ENCODE measurements at regions not wholly inside any gene's neighbourhood (a gene's known extent, or its start where the extent isn't known, plus 50 kb on each side); places are given as distances from the start of the nearest gene placed in this dataset.

GRCh38 chr6:78502386-78502887 is 364.9 kb upstream of the IRAK1BP1 start:
- no peaks in the 10 kb centered on the region for H3K4me1 Mint-ChIP-seq
- Histone ChIP-seq H3K36me3 (ENCODE audit: insufficient read depth, low read length) (no peaks in the 10 kb centered on the region), H3K4me3 (ENCODE audit: low read length) (no peak overlapping the region), H3K27ac (ENCODE audit: low read depth, low read length) (no peak overlapping the region), H3K27me3 (ENCODE audit: insufficient read depth, low read length, poor library complexity, severe bottlenecking) (no peaks in the 10 kb centered on the region), H3K9me3 (ENCODE audit: low read length) (no peaks in the 10 kb centered on the region), H3K4me1 (ENCODE audit: insufficient read depth, low read length) (no peaks in the 10 kb centered on the region)
- ChIA-PET CTCF (no interaction called here), POLR2A (no interaction called here)
- DNase-seq: no peak
- no peak overlapping the region for H3K4me3 Mint-ChIP-seq
- H3K27me3 Mint-ChIP-seq: peaks cover 0 to 3% of the 10 kb centered on the region in 2 donors
- H3K36me3 Mint-ChIP-seq: no peaks in the 10 kb centered on the region
- H3K9me3 Mint-ChIP-seq: peaks cover 2 to 11% (median 7%) of the 10 kb centered on the region in 5 donors
- no peak overlapping the region for H3K27ac Mint-ChIP-seq

GRCh38 chr6:78505178-78505577 is 362.2 kb upstream of the IRAK1BP1 start:
- Mint-ChIP-seq H3K27ac (no peak overlapping the region), H3K9me3 (peaks cover 2 to 16% (median 5%) of the 10 kb centered on the region in 5 donors), H3K36me3 (no peaks in the 10 kb centered on the region), H3K4me1 (no peaks in the 10 kb centered on the region), H3K27me3 (peaks cover 0 to 3% of the 10 kb centered on the region in 2 donors), H3K4me3 (no peak overlapping the region)
- H3K9me3 ChIP-seq (ENCODE audit: low read length): no peaks in the 10 kb centered on the region
- CTCF ChIA-PET: no interaction called here
- DNase-seq: no peak
- POLR2A ChIA-PET: no interaction called here
- no peaks in the 10 kb centered on the region for H3K27me3 ChIP-seq (ENCODE audit: insufficient read depth, low read length, poor library complexity, severe bottlenecking)
- no peaks in the 10 kb centered on the region for H3K36me3 ChIP-seq (ENCODE audit: insufficient read depth, low read length)
- no peak overlapping the region for H3K27ac ChIP-seq (ENCODE audit: low read depth, low read length)
- no peaks in the 10 kb centered on the region for H3K4me1 ChIP-seq (ENCODE audit: insufficient read depth, low read length)
- no peak overlapping the region for H3K4me3 ChIP-seq (ENCODE audit: low read length)

- Mint-ChIP-seq H3K27ac (no peak overlapping the region), H3K36me3 (no peaks in the 10 kb centered on the region), H3K4me3 (no peak overlapping the region), H3K27me3 (no peaks in the 10 kb centered on the region), H3K4me1 (no peaks in the 10 kb centered on the region), H3K9me3 (peaks cover 0 to 19% (median 5%) of the 10 kb centered on the region in 5 donors)
- Histone ChIP-seq H3K27me3 (ENCODE audit: insufficient read depth, low read length, poor library complexity, severe bottlenecking) (no peaks in the 10 kb centered on the region), H3K9me3 (ENCODE audit: low read length) (no peaks in the 10 kb centered on the region), H3K27ac (ENCODE audit: low read depth, low read length) (no peak overlapping the region), H3K4me1 (ENCODE audit: insufficient read depth, low read length) (no peaks in the 10 kb centered on the region), H3K36me3 (ENCODE audit: insufficient read depth, low read length) (no peaks in the 10 kb centered on the region), H3K4me3 (ENCODE audit: low read length) (no peak overlapping the region)
- ChIA-PET POLR2A (no interaction called here), CTCF (no interaction called here)
- no peak for DNase-seq
These were observed 356.3 kb upstream of the IRAK1BP1 start for GRCh38 chr6:78511009-78511408.

GRCh38 chr6:78513856-78514255 is 353.5 kb upstream of the IRAK1BP1 start:
- no peak overlapping the region for H3K4me3 Mint-ChIP-seq
- no peak for DNase-seq

GRCh38 chr6:78515271-78515670 is 352.1 kb upstream of the IRAK1BP1 start:
- no peaks in the 10 kb centered on the region for H3K4me1 Mint-ChIP-seq
- H3K27ac Mint-ChIP-seq: no peak overlapping the region
- H3K4me3 ChIP-seq (ENCODE audit: low read length): no peak overlapping the region
- ChIA-PET POLR2A (no interaction called here), CTCF (no interaction called here)
- H3K36me3 ChIP-seq (ENCODE audit: insufficient read depth, low read length): no peaks in the 10 kb centered on the region
- H3K9me3 ChIP-seq (ENCODE audit: low read length): no peaks in the 10 kb centered on the region
- H3K4me3 Mint-ChIP-seq: no peak overlapping the region
- no peaks in the 10 kb centered on the region for H3K36me3 Mint-ChIP-seq
- no peak overlapping the region for H3K27ac ChIP-seq (ENCODE audit: low read depth, low read length)
- no peak for DNase-seq
- H3K4me1 ChIP-seq (ENCODE audit: insufficient read depth, low read length): no peaks in the 10 kb centered on the region
- H3K27me3 Mint-ChIP-seq: no peaks in the 10 kb centered on the region
- no peaks in the 10 kb centered on the region for H3K27me3 ChIP-seq (ENCODE audit: insufficient read depth, low read length, poor library complexity, severe bottlenecking)
- H3K9me3 Mint-ChIP-seq: peaks cover 0 to 3% (median 2%) of the 10 kb centered on the region in 5 donors

More at GRCh38 chr6:78513856-78514255, 353.5 kb upstream of the IRAK1BP1 start:
- Mint-ChIP-seq H3K27ac (no peak overlapping the region), H3K36me3 (no peaks in the 10 kb centered on the region), H3K9me3 (peaks cover 0 to 5% (median 3%) of the 10 kb centered on the region in 5 donors), H3K4me1 (no peaks in the 10 kb centered on the region), H3K27me3 (no peaks in the 10 kb centered on the region)
- Histone ChIP-seq H3K4me3 (ENCODE audit: low read length) (no peak overlapping the region), H3K4me1 (ENCODE audit: insufficient read depth, low read length) (no peaks in the 10 kb centered on the region), H3K9me3 (ENCODE audit: low read length) (no peaks in the 10 kb centered on the region), H3K27ac (ENCODE audit: low read depth, low read length) (no peak overlapping the region), H3K36me3 (ENCODE audit: insufficient read depth, low read length) (no peaks in the 10 kb centered on the region), H3K27me3 (ENCODE audit: insufficient read depth, low read length, poor library complexity, severe bottlenecking) (no peaks in the 10 kb centered on the region)
- CTCF ChIA-PET: no interaction called here
- POLR2A ChIA-PET: no interaction called here

- Mint-ChIP-seq H3K4me3 (no peak overlapping the region), H3K27me3 (peaks cover 0 to 2% of the 10 kb centered on the region in 2 donors), H3K36me3 (no peaks in the 10 kb centered on the region), H3K9me3 (peaks cover 0 to 3% (median 0%) of the 10 kb centered on the region in 5 donors), H3K27ac (no peak overlapping the region), H3K4me1 (no peaks in the 10 kb centered on the region)
- no peaks in the 10 kb centered on the region for H3K9me3 ChIP-seq (ENCODE audit: low read length)
- DNase-seq: no peak
- no peak overlapping the region for H3K27ac ChIP-seq (ENCODE audit: low read depth, low read length)
- H3K27me3 ChIP-seq (ENCODE audit: insufficient read depth, low read length, poor library complexity, severe bottlenecking): no peaks in the 10 kb centered on the region
- no peak overlapping the region for H3K4me3 ChIP-seq (ENCODE audit: low read length)
- ChIA-PET POLR2A (no interaction called here), CTCF (no interaction called here)
- H3K4me1 ChIP-seq (ENCODE audit: insufficient read depth, low read length): no peaks in the 10 kb centered on the region
- no peaks in the 10 kb centered on the region for H3K36me3 ChIP-seq (ENCODE audit: insufficient read depth, low read length)
These were observed 350.0 kb upstream of the IRAK1BP1 start for GRCh38 chr6:78517399-78517798.

- Mint-ChIP-seq H3K27me3 (peaks cover 0 to 2% of the 10 kb centered on the region in 2 donors), H3K4me1 (no peaks in the 10 kb centered on the region), H3K9me3 (peaks cover 0 to 2% (median 0%) of the 10 kb centered on the region in 5 donors), H3K27ac (no peak overlapping the region), H3K4me3 (no peak overlapping the region), H3K36me3 (no peaks in the 10 kb centered on the region)
- H3K36me3 ChIP-seq (ENCODE audit: insufficient read depth, low read length): no peaks in the 10 kb centered on the region
- CTCF ChIA-PET: no interaction called here
- no peaks in the 10 kb centered on the region for H3K4me1 ChIP-seq (ENCODE audit: insufficient read depth, low read length)
- no peaks in the 10 kb centered on the region for H3K9me3 ChIP-seq (ENCODE audit: low read length)
- no peak for DNase-seq
- H3K4me3 ChIP-seq (ENCODE audit: low read length): no peak overlapping the region
- no peaks in the 10 kb centered on the region for H3K27me3 ChIP-seq (ENCODE audit: insufficient read depth, low read length, poor library complexity, severe bottlenecking)
- POLR2A ChIA-PET: no interaction called here
- H3K27ac ChIP-seq (ENCODE audit: low read depth, low read length): no peak overlapping the region
These were observed 343.7 kb upstream of the IRAK1BP1 start for GRCh38 chr6:78523622-78524021.

GRCh38 chr6:78525976-78526375 is 341.4 kb upstream of the IRAK1BP1 start:
- Mint-ChIP-seq H3K4me1 (no peaks in the 10 kb centered on the region), H3K4me3 (no peak overlapping the region), H3K27ac (no peak overlapping the region), H3K36me3 (no peaks in the 10 kb centered on the region), H3K9me3 (peaks cover 0 to 4% (median 0%) of the 10 kb centered on the region in 5 donors), H3K27me3 (peaks cover 0 to 2% of the 10 kb centered on the region in 2 donors)
- CTCF ChIA-PET: no interaction called here
- no peaks in the 10 kb centered on the region for H3K27me3 ChIP-seq (ENCODE audit: insufficient read depth, low read length, poor library complexity, severe bottlenecking)
- no peaks in the 10 kb centered on the region for H3K9me3 ChIP-seq (ENCODE audit: low read length)
- no peak overlapping the region for H3K27ac ChIP-seq (ENCODE audit: low read depth, low read length)
- H3K4me3 ChIP-seq (ENCODE audit: low read length): no peak overlapping the region
- DNase-seq: no peak
- H3K36me3 ChIP-seq (ENCODE audit: insufficient read depth, low read length): no peaks in the 10 kb centered on the region
- no peaks in the 10 kb centered on the region for H3K4me1 ChIP-seq (ENCODE audit: insufficient read depth, low read length)
- POLR2A ChIA-PET: no interaction called here

GRCh38 chr6:78526432-78526831 is 340.9 kb upstream of the IRAK1BP1 start:
- POLR2A ChIA-PET: no interaction called here
- CTCF ChIA-PET: no interaction called here
- H3K4me1 Mint-ChIP-seq: no peaks in the 10 kb centered on the region
- DNase-seq: no peak
- no peaks in the 10 kb centered on the region for H3K36me3 Mint-ChIP-seq
- Histone ChIP-seq H3K36me3 (ENCODE audit: insufficient read depth, low read length) (no peaks in the 10 kb centered on the region), H3K27me3 (ENCODE audit: insufficient read depth, low read length, poor library complexity, severe bottlenecking) (no peaks in the 10 kb centered on the region), H3K27ac (ENCODE audit: low read depth, low read length) (no peak overlapping the region), H3K9me3 (ENCODE audit: low read length) (no peaks in the 10 kb centered on the region), H3K4me1 (ENCODE audit: insufficient read depth, low read length) (no peaks in the 10 kb centered on the region), H3K4me3 (ENCODE audit: low read length) (no peak overlapping the region)
- no peak overlapping the region for H3K4me3 Mint-ChIP-seq
- peaks cover 0 to 4% (median 0%) of the 10 kb centered on the region in 5 donors for H3K9me3 Mint-ChIP-seq
- H3K27me3 Mint-ChIP-seq: peaks cover 0 to 2% of the 10 kb centered on the region in 2 donors
- H3K27ac Mint-ChIP-seq: no peak overlapping the region
